WTC11 (cell line): ENCODE measurements at regions not wholly inside any gene's neighbourhood (a gene's known extent, or its start where the extent isn't known, plus 50 kb on each side); places are given as distances from the start of the nearest gene placed in this dataset.

ENCODE experiments used
- ATAC-seq: fragments of 200-7000 bp; cut with Tn5 transposase; 2 replicates; pipeline ENCODE4 v1.10.0; 2021; ENCODE audit warnings: mild to moderate bottlenecking, moderate library complexity
- CTCF ChIA-PET: fragments of 300-600 bp; sonication (Branson Sonifier 250); formaldehyde crosslinking; loops from one replicate; lab custom pipeline; 2021; ENCODE audit warnings: antibody characterized with exemption; lab: Charles Lee
- POLR2A ChIA-PET: fragments of 350-600 bp; sonication (Branson Sonifier 250); formaldehyde crosslinking; loops from one replicate; lab custom pipeline; 2021; ENCODE audit warnings: antibody characterized with exemption; lab: Charles Lee
- DNase-seq: peaks from one replicate; pipeline ENCODE4 v3.0.0; 2021; ENCODE audit warnings: low spot score
- H3K27ac Mint-ChIP-seq: 2 replicates; pipeline ENCODE4 v1.8.0; 2021; ENCODE audit warnings: mixed read lengths
- H3K27me3 Mint-ChIP-seq: 2 replicates; pipeline ENCODE4 v1.8.0; 2021; ENCODE audit warnings: low read depth, mild to moderate bottlenecking, moderate library complexity, mixed read lengths
- H3K36me3 Mint-ChIP-seq: 2 replicates; pipeline ENCODE4 v1.8.0; 2021; ENCODE audit warnings: mixed read lengths
- H3K4me1 Mint-ChIP-seq: 2 replicates; pipeline ENCODE4 v1.8.0; 2022; ENCODE audit warnings: mixed read lengths
- H3K4me3 Mint-ChIP-seq: 2 replicates; pipeline ENCODE4 v1.8.0; 2021; ENCODE audit warnings: mild to moderate bottlenecking, moderate library complexity, mixed read lengths
- H3K9me3 Mint-ChIP-seq: 2 replicates; pipeline ENCODE4 v1.8.0; 2021; ENCODE audit warnings: mixed read lengths
- ATF1 ChIP-seq: sonication (generic); formaldehyde crosslinking; IDR thresholded peaks from 2 replicates; pipeline ENCODE4 v1.8.1; 2023; ENCODE audit warnings: mild to moderate bottlenecking, moderate library complexity, missing genetic modification reagents
- CBFB ChIP-seq: sonication (generic); formaldehyde crosslinking; IDR thresholded peaks from 2 replicates; pipeline ENCODE4 v1.8.1; 2022; ENCODE audit warnings: mild to moderate bottlenecking, low read depth, missing genetic modification reagents
- CREB1 ChIP-seq: sonication (generic); formaldehyde crosslinking; IDR thresholded peaks from 2 replicates; pipeline ENCODE4 v1.8.0; 2023; ENCODE audit warnings: mild to moderate bottlenecking, missing genetic modification reagents
- CREM ChIP-seq: sonication (generic); formaldehyde crosslinking; IDR thresholded peaks from 2 replicates; pipeline ENCODE4 v1.8.1; 2022; ENCODE audit warnings: mild to moderate bottlenecking, missing genetic modification reagents, moderate library complexity
- ELF4 ChIP-seq: sonication (generic); formaldehyde crosslinking; IDR thresholded peaks from 2 replicates; pipeline ENCODE4 v1.8.1; 2022; ENCODE audit warnings: low read depth, mild to moderate bottlenecking, moderate library complexity, missing genetic modification reagents
- ESRRA ChIP-seq: sonication (generic); formaldehyde crosslinking; IDR thresholded peaks from 2 replicates; pipeline ENCODE4 v1.8.1; 2022; ENCODE audit warnings: mild to moderate bottlenecking, missing genetic modification reagents, borderline replicate concordance
- FOXJ3 ChIP-seq: sonication (generic); formaldehyde crosslinking; IDR thresholded peaks from 2 replicates; pipeline ENCODE4 v1.9.0; 2021; ENCODE audit warnings: missing genetic modification reagents, mild to moderate bottlenecking, borderline replicate concordance
- FOXP1 ChIP-seq: sonication (generic); formaldehyde crosslinking; IDR thresholded peaks from 2 replicates; pipeline ENCODE4 v1.8.0; 2022; ENCODE audit warnings: missing genetic modification reagents, mild to moderate bottlenecking, moderate library complexity, borderline replicate concordance
- HMGA2 ChIP-seq: fragments of 250-450 bp; sonication (Bioruptor Pico); IDR thresholded peaks from 2 replicates; pipeline ENCODE4 v1.4.0; 2021; ENCODE audit warnings: mild to moderate bottlenecking, moderate library complexity
- JAZF1 ChIP-seq: fragments of 250-450 bp; sonication (Bioruptor Pico); IDR thresholded peaks from 2 replicates; pipeline ENCODE4 v1.9.0; 2021; ENCODE audit warnings: moderate library complexity, mild to moderate bottlenecking, inconsistent platforms
- NR2C2 ChIP-seq: sonication (generic); formaldehyde crosslinking; IDR thresholded peaks from 2 replicates; pipeline ENCODE4 v1.8.0; 2022; ENCODE audit warnings: mild to moderate bottlenecking, missing genetic modification reagents
- OVOL2 ChIP-seq: fragments of 250-450 bp; sonication (Bioruptor Pico); IDR thresholded peaks from 2 replicates; pipeline ENCODE4 v1.9.0; 2021; ENCODE audit warnings: mild to moderate bottlenecking, borderline replicate concordance
- RELA ChIP-seq: sonication (generic); formaldehyde crosslinking; IDR thresholded peaks from 2 replicates; pipeline ENCODE4 v1.8.1; 2022; ENCODE audit warnings: missing genetic modification reagents, mild to moderate bottlenecking, borderline replicate concordance
- RORB ChIP-seq: fragments of 250-450 bp; sonication (Bioruptor Pico); IDR thresholded peaks from 2 replicates; pipeline ENCODE4 v1.9.0; 2021; ENCODE audit warnings: mild to moderate bottlenecking
- SMAD3 ChIP-seq: sonication (generic); formaldehyde crosslinking; IDR thresholded peaks from 2 replicates; pipeline ENCODE4 v1.8.0; 2022; ENCODE audit warnings: missing genetic modification reagents, mild to moderate bottlenecking, borderline replicate concordance
- TCF7 ChIP-seq: sonication (generic); formaldehyde crosslinking; IDR thresholded peaks from 2 replicates; pipeline ENCODE4 v1.8.0; 2022; ENCODE audit warnings: mild to moderate bottlenecking, low read depth, missing genetic modification reagents, moderate library complexity
- TEAD4 ChIP-seq: sonication (generic); formaldehyde crosslinking; IDR thresholded peaks from 2 replicates; pipeline ENCODE4 v1.8.0; 2022; ENCODE audit warnings: mild to moderate bottlenecking, missing genetic modification reagents
- TP53 ChIP-seq: sonication (generic); formaldehyde crosslinking; IDR thresholded peaks from 2 replicates; pipeline ENCODE4 v1.8.1; 2023; ENCODE audit warnings: mild to moderate bottlenecking, missing genetic modification reagents
- ZBTB21 ChIP-seq: sonication (generic); formaldehyde crosslinking; IDR thresholded peaks from 2 replicates; pipeline ENCODE4 v1.8.1; 2023; ENCODE audit warnings: mild to moderate bottlenecking, missing genetic modification reagents, borderline replicate concordance
- ZNF121 ChIP-seq: sonication (generic); formaldehyde crosslinking; IDR thresholded peaks from 2 replicates; pipeline ENCODE4 v1.8.0; 2023; ENCODE audit warnings: missing genetic modification reagents
- ZNF219 ChIP-seq: sonication (generic); formaldehyde crosslinking; IDR thresholded peaks from 2 replicates; pipeline ENCODE4 v1.8.0; 2023; ENCODE audit warnings: missing genetic modification reagents, mild to moderate bottlenecking, borderline replicate concordance
- ZNF317 ChIP-seq: sonication (generic); formaldehyde crosslinking; IDR thresholded peaks from 2 replicates; pipeline ENCODE4 v1.8.1; 2023; ENCODE audit warnings: low read depth, mild to moderate bottlenecking, moderate library complexity, missing genetic modification reagents, borderline replicate concordance
- ZNF396 ChIP-seq: fragments of 250-450 bp; sonication (Bioruptor Pico); IDR thresholded peaks from 2 replicates; pipeline ENCODE4 v1.8.0; 2021; ENCODE audit warnings: mild to moderate bottlenecking, moderate library complexity, borderline replicate concordance
- TF ChIP-seq, protein P1 (sequence below): sonication (generic); formaldehyde crosslinking; IDR thresholded peaks from 2 replicates; pipeline ENCODE4 v1.8.0; 2023; ENCODE audit warnings: missing genetic modification reagents, mild to moderate bottlenecking, borderline replicate concordance
- TF ChIP-seq, protein P2 (sequence below): sonication (generic); formaldehyde crosslinking; IDR thresholded peaks from 2 replicates; pipeline ENCODE4 v1.8.1; 2022; ENCODE audit warnings: low read depth, mild to moderate bottlenecking, moderate library complexity, missing genetic modification reagents, borderline replicate concordance
- TF ChIP-seq, protein P3 (sequence below): sonication (generic); formaldehyde crosslinking; IDR thresholded peaks from 2 replicates; pipeline ENCODE4 v1.8.1; 2022; ENCODE audit warnings: mild to moderate bottlenecking, missing genetic modification reagents, moderate library complexity, borderline replicate concordance
- TF ChIP-seq, protein P4 (sequence below): sonication (generic); formaldehyde crosslinking; IDR thresholded peaks from 2 replicates; pipeline ENCODE4 v1.8.0; 2022; ENCODE audit warnings: mild to moderate bottlenecking, missing genetic modification reagents
- TF ChIP-seq, protein P5 (sequence below): sonication (generic); formaldehyde crosslinking; IDR thresholded peaks from 2 replicates; pipeline ENCODE4 v1.8.1; 2023; ENCODE audit warnings: mild to moderate bottlenecking, moderate library complexity, missing genetic modification reagents

DNA sequence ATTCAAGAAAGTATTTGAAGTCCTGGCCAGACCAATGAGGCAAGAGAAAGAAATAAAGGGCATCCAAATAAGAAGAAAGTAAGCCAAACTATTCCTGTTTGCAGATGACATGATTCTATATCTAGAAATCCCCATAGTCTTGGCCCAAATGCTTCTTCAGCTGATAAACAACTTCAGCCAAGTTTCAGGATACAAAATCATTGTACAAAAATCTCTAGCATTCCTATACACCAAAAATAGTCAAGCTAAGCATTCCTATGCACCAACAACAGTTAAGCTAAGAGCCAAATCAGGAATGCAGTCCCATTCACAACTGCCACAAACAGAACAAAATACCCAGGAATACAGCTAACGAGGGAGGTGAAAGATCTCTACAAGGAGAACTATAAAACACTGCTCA, 60.1 kb upstream of the PHIP start:
- no peaks in the 10 kb centered on the region for H3K27me3 Mint-ChIP-seq
- ChIA-PET POLR2A (no interaction called here), CTCF (no interaction called here)
- H3K4me1 Mint-ChIP-seq, result peaks cover under 1% of the 10 kb centered on the region; the same call in 1 of the 2 replicates
- H3K27ac Mint-ChIP-seq, result no peak overlapping the region
- DNase-seq (no peak), ATAC-seq (no peak)
- TF ChIP-seq, protein P1, sequence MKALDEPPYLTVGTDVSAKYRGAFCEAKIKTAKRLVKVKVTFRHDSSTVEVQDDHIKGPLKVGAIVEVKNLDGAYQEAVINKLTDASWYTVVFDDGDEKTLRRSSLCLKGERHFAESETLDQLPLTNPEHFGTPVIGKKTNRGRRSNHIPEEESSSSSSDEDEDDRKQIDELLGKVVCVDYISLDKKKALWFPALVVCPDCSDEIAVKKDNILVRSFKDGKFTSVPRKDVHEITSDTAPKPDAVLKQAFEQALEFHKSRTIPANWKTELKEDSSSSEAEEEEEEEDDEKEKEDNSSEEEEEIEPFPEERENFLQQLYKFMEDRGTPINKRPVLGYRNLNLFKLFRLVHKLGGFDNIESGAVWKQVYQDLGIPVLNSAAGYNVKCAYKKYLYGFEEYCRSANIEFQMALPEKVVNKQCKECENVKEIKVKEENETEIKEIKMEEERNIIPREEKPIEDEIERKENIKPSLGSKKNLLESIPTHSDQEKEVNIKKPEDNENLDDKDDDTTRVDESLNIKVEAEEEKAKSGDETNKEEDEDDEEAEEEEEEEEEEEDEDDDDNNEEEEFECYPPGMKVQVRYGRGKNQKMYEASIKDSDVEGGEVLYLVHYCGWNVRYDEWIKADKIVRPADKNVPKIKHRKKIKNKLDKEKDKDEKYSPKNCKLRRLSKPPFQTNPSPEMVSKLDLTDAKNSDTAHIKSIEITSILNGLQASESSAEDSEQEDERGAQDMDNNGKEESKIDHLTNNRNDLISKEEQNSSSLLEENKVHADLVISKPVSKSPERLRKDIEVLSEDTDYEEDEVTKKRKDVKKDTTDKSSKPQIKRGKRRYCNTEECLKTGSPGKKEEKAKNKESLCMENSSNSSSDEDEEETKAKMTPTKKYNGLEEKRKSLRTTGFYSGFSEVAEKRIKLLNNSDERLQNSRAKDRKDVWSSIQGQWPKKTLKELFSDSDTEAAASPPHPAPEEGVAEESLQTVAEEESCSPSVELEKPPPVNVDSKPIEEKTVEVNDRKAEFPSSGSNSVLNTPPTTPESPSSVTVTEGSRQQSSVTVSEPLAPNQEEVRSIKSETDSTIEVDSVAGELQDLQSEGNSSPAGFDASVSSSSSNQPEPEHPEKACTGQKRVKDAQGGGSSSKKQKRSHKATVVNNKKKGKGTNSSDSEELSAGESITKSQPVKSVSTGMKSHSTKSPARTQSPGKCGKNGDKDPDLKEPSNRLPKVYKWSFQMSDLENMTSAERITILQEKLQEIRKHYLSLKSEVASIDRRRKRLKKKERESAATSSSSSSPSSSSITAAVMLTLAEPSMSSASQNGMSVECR (CRISPR knock-in tag), result no peak
- TF ChIP-seq TP53 (CRISPR knock-in tag), result no peak
- no peak for TF ChIP-seq CREM (CRISPR knock-in tag)
- TF ChIP-seq ATF1 (CRISPR knock-in tag), result no peak
- TF ChIP-seq NR2C2 (CRISPR knock-in tag), result no peak
- TF ChIP-seq RELA, result no peak
- TF ChIP-seq, protein P2, sequence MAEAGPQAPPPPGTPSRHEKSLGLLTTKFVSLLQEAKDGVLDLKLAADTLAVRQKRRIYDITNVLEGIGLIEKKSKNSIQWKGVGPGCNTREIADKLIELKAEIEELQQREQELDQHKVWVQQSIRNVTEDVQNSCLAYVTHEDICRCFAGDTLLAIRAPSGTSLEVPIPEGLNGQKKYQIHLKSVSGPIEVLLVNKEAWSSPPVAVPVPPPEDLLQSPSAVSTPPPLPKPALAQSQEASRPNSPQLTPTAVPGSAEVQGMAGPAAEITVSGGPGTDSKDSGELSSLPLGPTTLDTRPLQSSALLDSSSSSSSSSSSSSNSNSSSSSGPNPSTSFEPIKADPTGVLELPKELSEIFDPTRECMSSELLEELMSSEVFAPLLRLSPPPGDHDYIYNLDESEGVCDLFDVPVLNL, result no peak
- TF ChIP-seq ZNF396 (CRISPR knock-in tag), result no peak
- TF ChIP-seq HMGA2 (CRISPR knock-in tag), result no peak
- TF ChIP-seq, protein P3, sequence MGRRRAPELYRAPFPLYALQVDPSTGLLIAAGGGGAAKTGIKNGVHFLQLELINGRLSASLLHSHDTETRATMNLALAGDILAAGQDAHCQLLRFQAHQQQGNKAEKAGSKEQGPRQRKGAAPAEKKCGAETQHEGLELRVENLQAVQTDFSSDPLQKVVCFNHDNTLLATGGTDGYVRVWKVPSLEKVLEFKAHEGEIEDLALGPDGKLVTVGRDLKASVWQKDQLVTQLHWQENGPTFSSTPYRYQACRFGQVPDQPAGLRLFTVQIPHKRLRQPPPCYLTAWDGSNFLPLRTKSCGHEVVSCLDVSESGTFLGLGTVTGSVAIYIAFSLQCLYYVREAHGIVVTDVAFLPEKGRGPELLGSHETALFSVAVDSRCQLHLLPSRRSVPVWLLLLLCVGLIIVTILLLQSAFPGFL (CRISPR knock-in tag), result no peak
- TF ChIP-seq ZNF317, result no peak
- no peak for TF ChIP-seq CBFB (CRISPR knock-in tag)
- no peak for TF ChIP-seq ESRRA
- TF ChIP-seq SMAD3 (CRISPR knock-in tag), result no peak
- TF ChIP-seq FOXP1 (CRISPR knock-in tag), result no peak
- TF ChIP-seq OVOL2 (CRISPR knock-in tag), result no peak
- TF ChIP-seq JAZF1 (CRISPR knock-in tag), result no peak
- no peak for TF ChIP-seq ELF4 (CRISPR knock-in tag)
- peaks cover 69% of the 10 kb centered on the region for H3K9me3 Mint-ChIP-seq
- no peak overlapping the region for H3K4me3 Mint-ChIP-seq
- H3K36me3 Mint-ChIP-seq, result peaks cover 49% of the 10 kb centered on the region

DNA sequence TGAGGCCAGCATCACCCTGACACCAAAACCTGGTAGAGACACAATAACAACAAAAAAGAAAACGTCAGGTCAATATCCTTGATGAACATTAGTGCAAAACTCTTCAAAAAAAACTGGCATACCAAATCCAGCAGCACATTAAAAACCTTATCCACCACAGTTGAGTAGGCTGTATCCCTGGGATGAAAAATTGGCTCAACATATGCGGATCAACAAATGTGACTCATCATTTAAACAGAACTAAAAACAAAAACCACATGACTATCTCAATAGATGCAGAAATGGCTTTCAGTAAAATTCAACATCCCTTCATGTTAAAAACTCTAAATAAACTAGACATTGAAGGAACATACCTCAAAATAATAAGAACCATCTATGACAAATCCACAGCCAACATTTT, 59.6 kb upstream of the PHIP start:
- H3K4me3 Mint-ChIP-seq, result no peak overlapping the region
- H3K27me3 Mint-ChIP-seq, result no peaks in the 10 kb centered on the region
- ChIA-PET POLR2A (no interaction called here), CTCF (no interaction called here)
- peaks cover 51% of the 10 kb centered on the region for H3K36me3 Mint-ChIP-seq
- DNase-seq (no peak), ATAC-seq (no peak)
- H3K9me3 Mint-ChIP-seq, result peaks cover 71% of the 10 kb centered on the region
- no peaks in the 10 kb centered on the region for H3K4me1 Mint-ChIP-seq
- H3K27ac Mint-ChIP-seq, result no peak overlapping the region
- TF ChIP-seq ZNF219 (no peak), FOXJ3 (CRISPR knock-in tag) (no peak), OVOL2 (CRISPR knock-in tag) (no peak), ZNF121 (CRISPR knock-in tag) (no peak), ZBTB21 (CRISPR knock-in tag) (no peak), TEAD4 (no peak), CREB1 (CRISPR knock-in tag) (no peak), RORB (CRISPR knock-in tag) (no peak), TCF7 (CRISPR knock-in tag) (no peak)
- TF ChIP-seq, protein P3 (CRISPR knock-in tag), result no peak
- TF ChIP-seq, protein P4, sequence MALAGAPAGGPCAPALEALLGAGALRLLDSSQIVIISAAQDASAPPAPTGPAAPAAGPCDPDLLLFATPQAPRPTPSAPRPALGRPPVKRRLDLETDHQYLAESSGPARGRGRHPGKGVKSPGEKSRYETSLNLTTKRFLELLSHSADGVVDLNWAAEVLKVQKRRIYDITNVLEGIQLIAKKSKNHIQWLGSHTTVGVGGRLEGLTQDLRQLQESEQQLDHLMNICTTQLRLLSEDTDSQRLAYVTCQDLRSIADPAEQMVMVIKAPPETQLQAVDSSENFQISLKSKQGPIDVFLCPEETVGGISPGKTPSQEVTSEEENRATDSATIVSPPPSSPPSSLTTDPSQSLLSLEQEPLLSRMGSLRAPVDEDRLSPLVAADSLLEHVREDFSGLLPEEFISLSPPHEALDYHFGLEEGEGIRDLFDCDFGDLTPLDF (CRISPR knock-in tag), result no peak
- TF ChIP-seq, protein P5, sequence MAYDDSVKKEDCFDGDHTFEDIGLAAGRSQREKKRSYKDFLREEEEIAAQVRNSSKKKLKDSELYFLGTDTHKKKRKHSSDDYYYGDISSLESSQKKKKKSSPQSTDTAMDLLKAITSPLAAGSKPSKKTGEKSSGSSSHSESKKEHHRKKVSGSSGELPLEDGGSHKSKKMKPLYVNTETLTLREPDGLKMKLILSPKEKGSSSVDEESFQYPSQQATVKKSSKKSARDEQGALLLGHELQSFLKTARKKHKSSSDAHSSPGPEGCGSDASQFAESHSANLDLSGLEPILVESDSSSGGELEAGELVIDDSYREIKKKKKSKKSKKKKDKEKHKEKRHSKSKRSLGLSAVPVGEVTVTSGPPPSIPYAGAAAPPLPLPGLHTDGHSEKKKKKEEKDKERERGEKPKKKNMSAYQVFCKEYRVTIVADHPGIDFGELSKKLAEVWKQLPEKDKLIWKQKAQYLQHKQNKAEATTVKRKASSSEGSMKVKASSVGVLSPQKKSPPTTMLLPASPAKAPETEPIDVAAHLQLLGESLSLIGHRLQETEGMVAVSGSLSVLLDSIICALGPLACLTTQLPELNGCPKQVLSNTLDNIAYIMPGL (CRISPR knock-in tag), result no peak
